ENCODE measurements at regions not wholly inside any gene's neighbourhood (a gene's known extent, or its start where the extent isn't known, plus 50 kb on each side); places are given as distances from the start of the nearest gene placed in this dataset.
"Not testable (repeated sequence)": the region's sequence is repeated elsewhere in the genome, so short reads cannot be mapped to it uniquely, and the experiment has no call there.

- H3K27me3 ChIP-seq (replicated peaks; ENCODE audit: control insufficient read depth, insufficient read depth, low read length, poor library complexity, severe bottlenecking); H3K27ac ChIP-seq (ENCODE audit: insufficient read depth, low read length, poor library complexity, severe bottlenecking); H3K4me1 ChIP-seq (ENCODE audit: control insufficient read depth, insufficient read depth, low read length, poor library complexity, severe bottlenecking); H3K36me3 ChIP-seq (ENCODE audit: control insufficient read depth, insufficient read depth, low read length); H3K4me3 ChIP-seq (ENCODE audit: insufficient read depth, low read depth, low read length, poor library complexity, severe bottlenecking); H3K9me3 ChIP-seq (ENCODE audit: control insufficient read depth, low read length); DNase-seq: not testable (repeated sequence)
These were observed 324.2 kb downstream of the METTL4 start for GRCh38 chr18:2247101-2247500.

GRCh38 chr18:2254977-2255376 is 316.3 kb downstream of the METTL4 start:
- H3K4me1 ChIP-seq (ENCODE audit: control insufficient read depth, insufficient read depth, low read length, poor library complexity, severe bottlenecking) = no peaks in the 10 kb centered on the region
- H3K36me3 ChIP-seq (ENCODE audit: control insufficient read depth, insufficient read depth, low read length) = no peaks in the 10 kb centered on the region
- no peak overlapping the region for H3K4me3 ChIP-seq (ENCODE audit: insufficient read depth, low read depth, low read length, poor library complexity, severe bottlenecking)
- no peaks in the 10 kb centered on the region for H3K27me3 ChIP-seq (replicated peaks; ENCODE audit: control insufficient read depth, insufficient read depth, low read length, poor library complexity, severe bottlenecking)
- DNase-seq = no peak
- H3K27ac ChIP-seq (ENCODE audit: insufficient read depth, low read length, poor library complexity, severe bottlenecking) = no peak overlapping the region
- H3K9me3 ChIP-seq (ENCODE audit: control insufficient read depth, low read length) = no peaks in the 10 kb centered on the region

- no peaks in the 10 kb centered on the region for H3K4me1 ChIP-seq (ENCODE audit: control insufficient read depth, insufficient read depth, low read length, poor library complexity, severe bottlenecking)
- H3K27ac ChIP-seq (ENCODE audit: insufficient read depth, low read length, poor library complexity, severe bottlenecking) = no peak overlapping the region
- no peak overlapping the region for H3K4me3 ChIP-seq (ENCODE audit: insufficient read depth, low read depth, low read length, poor library complexity, severe bottlenecking)
- H3K9me3 ChIP-seq (ENCODE audit: control insufficient read depth, low read length) = no peaks in the 10 kb centered on the region
- H3K27me3 ChIP-seq (replicated peaks; ENCODE audit: control insufficient read depth, insufficient read depth, low read length, poor library complexity, severe bottlenecking) = no peaks in the 10 kb centered on the region
- DNase-seq = no peak
- H3K36me3 ChIP-seq (ENCODE audit: control insufficient read depth, insufficient read depth, low read length) = no peaks in the 10 kb centered on the region
These were observed 314.7 kb downstream of the METTL4 start for GRCh38 chr18:2256577-2256976.

GRCh38 chr18:2258954-2259353 is 312.4 kb downstream of the METTL4 start:
- no peak for DNase-seq
- H3K27me3 ChIP-seq (replicated peaks; ENCODE audit: control insufficient read depth, insufficient read depth, low read length, poor library complexity, severe bottlenecking) = no peaks in the 10 kb centered on the region
- no peaks in the 10 kb centered on the region for H3K36me3 ChIP-seq (ENCODE audit: control insufficient read depth, insufficient read depth, low read length)
- no peak overlapping the region for H3K27ac ChIP-seq (ENCODE audit: insufficient read depth, low read length, poor library complexity, severe bottlenecking)
- no peaks in the 10 kb centered on the region for H3K9me3 ChIP-seq (ENCODE audit: control insufficient read depth, low read length)
- H3K4me1 ChIP-seq (ENCODE audit: control insufficient read depth, insufficient read depth, low read length, poor library complexity, severe bottlenecking) = no peaks in the 10 kb centered on the region
- no peak overlapping the region for H3K4me3 ChIP-seq (ENCODE audit: insufficient read depth, low read depth, low read length, poor library complexity, severe bottlenecking)

- no peaks in the 10 kb centered on the region for H3K27me3 ChIP-seq (replicated peaks; ENCODE audit: control insufficient read depth, insufficient read depth, low read length, poor library complexity, severe bottlenecking)
- no peak for DNase-seq
- no peaks in the 10 kb centered on the region for H3K9me3 ChIP-seq (ENCODE audit: control insufficient read depth, low read length)
- no peaks in the 10 kb centered on the region for H3K36me3 ChIP-seq (ENCODE audit: control insufficient read depth, insufficient read depth, low read length)
- H3K27ac ChIP-seq (ENCODE audit: insufficient read depth, low read length, poor library complexity, severe bottlenecking) = no peak overlapping the region
- H3K4me3 ChIP-seq (ENCODE audit: insufficient read depth, low read depth, low read length, poor library complexity, severe bottlenecking) = no peak overlapping the region
- no peaks in the 10 kb centered on the region for H3K4me1 ChIP-seq (ENCODE audit: control insufficient read depth, insufficient read depth, low read length, poor library complexity, severe bottlenecking)
These were observed 307.9 kb downstream of the METTL4 start for GRCh38 chr18:2263303-2263890.

GRCh38 chr18:2274613-2275012 is 296.7 kb downstream of the METTL4 start:
- no peak for DNase-seq
- no peaks in the 10 kb centered on the region for H3K27me3 ChIP-seq (replicated peaks; ENCODE audit: control insufficient read depth, insufficient read depth, low read length, poor library complexity, severe bottlenecking)
- H3K4me3 ChIP-seq (ENCODE audit: insufficient read depth, low read depth, low read length, poor library complexity, severe bottlenecking) = no peak overlapping the region
- H3K9me3 ChIP-seq (ENCODE audit: control insufficient read depth, low read length) = no peaks in the 10 kb centered on the region
- H3K4me1 ChIP-seq (ENCODE audit: control insufficient read depth, insufficient read depth, low read length, poor library complexity, severe bottlenecking) = no peaks in the 10 kb centered on the region
- H3K36me3 ChIP-seq (ENCODE audit: control insufficient read depth, insufficient read depth, low read length) = no peaks in the 10 kb centered on the region
- H3K27ac ChIP-seq (ENCODE audit: insufficient read depth, low read length, poor library complexity, severe bottlenecking) = no peak overlapping the region

- Histone ChIP-seq H3K27ac (ENCODE audit: insufficient read depth, low read length, poor library complexity, severe bottlenecking) (no peak overlapping the region), H3K36me3 (ENCODE audit: control insufficient read depth, insufficient read depth, low read length) (no peaks in the 10 kb centered on the region), H3K27me3 (replicated peaks; ENCODE audit: control insufficient read depth, insufficient read depth, low read length, poor library complexity, severe bottlenecking) (no peaks in the 10 kb centered on the region), H3K4me3 (ENCODE audit: insufficient read depth, low read depth, low read length, poor library complexity, severe bottlenecking) (no peak overlapping the region), H3K4me1 (ENCODE audit: control insufficient read depth, insufficient read depth, low read length, poor library complexity, severe bottlenecking) (no peaks in the 10 kb centered on the region), H3K9me3 (ENCODE audit: control insufficient read depth, low read length) (no peaks in the 10 kb centered on the region)
- DNase-seq = no peak
These were observed 290.2 kb downstream of the METTL4 start for GRCh38 chr18:2281086-2281485.

- H3K4me1 ChIP-seq (ENCODE audit: control insufficient read depth, insufficient read depth, low read length, poor library complexity, severe bottlenecking) = no peaks in the 10 kb centered on the region
- DNase-seq = no peak
- H3K9me3 ChIP-seq (ENCODE audit: control insufficient read depth, low read length) = no peaks in the 10 kb centered on the region
- no peak overlapping the region for H3K4me3 ChIP-seq (ENCODE audit: insufficient read depth, low read depth, low read length, poor library complexity, severe bottlenecking)
- no peaks in the 10 kb centered on the region for H3K27me3 ChIP-seq (replicated peaks; ENCODE audit: control insufficient read depth, insufficient read depth, low read length, poor library complexity, severe bottlenecking)
- no peaks in the 10 kb centered on the region for H3K36me3 ChIP-seq (ENCODE audit: control insufficient read depth, insufficient read depth, low read length)
- H3K27ac ChIP-seq (ENCODE audit: insufficient read depth, low read length, poor library complexity, severe bottlenecking) = no peak overlapping the region
These were observed 289.6 kb downstream of the METTL4 start for GRCh38 chr18:2281523-2282199.

GRCh38 chr18:2293109-2293839 is 278.0 kb downstream of the METTL4 start:
- no peaks in the 10 kb centered on the region for H3K36me3 ChIP-seq (ENCODE audit: control insufficient read depth, insufficient read depth, low read length)
- no peak for DNase-seq

GRCh38 chr18:2301316-2301715 is 270.0 kb downstream of the METTL4 start:
- Histone ChIP-seq H3K36me3 (ENCODE audit: control insufficient read depth, insufficient read depth, low read length) (no peaks in the 10 kb centered on the region), H3K4me1 (ENCODE audit: control insufficient read depth, insufficient read depth, low read length, poor library complexity, severe bottlenecking) (no peaks in the 10 kb centered on the region), H3K9me3 (ENCODE audit: control insufficient read depth, low read length) (no peaks in the 10 kb centered on the region), H3K4me3 (ENCODE audit: insufficient read depth, low read depth, low read length, poor library complexity, severe bottlenecking) (no peak overlapping the region), H3K27me3 (replicated peaks; ENCODE audit: control insufficient read depth, insufficient read depth, low read length, poor library complexity, severe bottlenecking) (no peaks in the 10 kb centered on the region), H3K27ac (ENCODE audit: insufficient read depth, low read length, poor library complexity, severe bottlenecking) (no peak overlapping the region)
- DNase-seq = no peak

More at GRCh38 chr18:2293109-2293839, 278.0 kb downstream of the METTL4 start:
- H3K27me3 ChIP-seq (replicated peaks; ENCODE audit: control insufficient read depth, insufficient read depth, low read length, poor library complexity, severe bottlenecking) = no peaks in the 10 kb centered on the region
- no peak overlapping the region for H3K27ac ChIP-seq (ENCODE audit: insufficient read depth, low read length, poor library complexity, severe bottlenecking)
- no peak overlapping the region for H3K4me3 ChIP-seq (ENCODE audit: insufficient read depth, low read depth, low read length, poor library complexity, severe bottlenecking)
- no peaks in the 10 kb centered on the region for H3K9me3 ChIP-seq (ENCODE audit: control insufficient read depth, low read length)
- no peaks in the 10 kb centered on the region for H3K4me1 ChIP-seq (ENCODE audit: control insufficient read depth, insufficient read depth, low read length, poor library complexity, severe bottlenecking)
